CD1c-positive myeloid dendritic cell (primary cell): ENCODE measurements at regions not wholly inside any gene's neighbourhood (a gene's known extent, or its start where the extent isn't known, plus 50 kb on each side); places are given as distances from the start of the nearest gene placed in this dataset.

Experiments used
- DNase-seq: peaks from one replicate; pipeline ENCODE4 v3.0.0-alpha.2; 2016; ENCODE audit errors: extremely low spot score

GRCh38 chr3:188940573-188940932 is 231.2 kb upstream of the TPRG1 start:
- DNase-seq, result peak; percentile 34

DNA sequence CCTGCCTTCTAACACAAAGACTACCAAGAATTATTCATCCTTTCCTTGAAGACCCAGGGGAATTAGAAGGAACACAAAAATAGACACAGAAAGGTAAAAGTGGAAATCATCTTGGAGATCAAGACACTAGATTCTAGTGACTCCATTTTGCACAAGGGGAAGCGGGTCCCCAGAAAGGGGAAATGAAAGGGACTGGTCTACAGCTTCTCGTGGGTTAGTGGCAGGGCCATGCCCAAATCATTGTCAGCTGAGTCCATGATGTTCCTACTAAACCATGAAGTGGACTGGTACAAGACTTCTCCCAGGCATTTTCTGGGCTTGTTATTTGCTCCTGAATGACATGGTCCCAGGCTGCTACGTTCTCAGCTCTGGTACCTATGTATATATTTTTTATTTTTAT is 230.7 kb upstream of the TPRG1 start:
- DNase-seq, result peak; percentile 89

GRCh38 chr3:188942191-188942590 is 229.6 kb upstream of the TPRG1 start:
- no peak for DNase-seq

DNA sequence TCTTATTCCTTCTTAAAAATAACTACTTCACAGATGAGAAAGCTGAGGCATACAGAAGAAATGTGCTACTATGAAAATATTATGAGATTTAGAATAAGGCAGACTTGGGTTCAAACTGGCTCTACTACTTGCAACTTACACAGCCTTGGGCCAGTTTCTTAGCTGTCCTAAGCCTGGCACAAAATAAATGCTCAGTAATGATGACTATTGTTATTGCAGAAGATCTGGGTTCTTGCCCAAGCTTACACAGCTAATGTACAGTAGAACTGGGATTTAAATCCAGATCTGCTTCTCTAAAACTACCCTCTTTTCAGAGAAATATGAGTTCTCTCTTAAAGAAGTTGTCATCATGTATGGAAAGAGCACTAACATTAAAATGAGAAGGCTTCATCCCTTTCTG is 228.2 kb upstream of the TPRG1 start:
- DNase-seq, result peak; percentile 44

DNA sequence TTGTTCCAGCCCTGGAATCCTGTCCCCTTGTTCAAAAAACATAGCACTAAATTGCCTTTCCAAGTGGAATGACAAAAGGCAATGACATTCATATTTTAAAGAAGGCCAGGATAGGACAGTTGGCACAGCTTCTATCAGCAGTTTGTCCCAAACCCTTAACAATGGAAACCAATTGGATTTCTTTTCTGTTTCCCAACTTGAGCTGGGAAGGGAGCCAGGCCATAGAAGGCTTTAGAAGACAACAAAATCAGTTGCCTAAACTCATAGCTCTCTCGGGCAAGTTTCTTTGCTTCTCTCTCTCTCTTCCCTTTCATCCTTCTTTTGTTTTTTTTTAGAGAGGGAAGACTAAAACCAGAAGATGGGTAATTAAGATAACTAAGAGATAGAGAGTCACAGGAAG is 227.7 kb upstream of the TPRG1 start:
- no peak for DNase-seq

DNA sequence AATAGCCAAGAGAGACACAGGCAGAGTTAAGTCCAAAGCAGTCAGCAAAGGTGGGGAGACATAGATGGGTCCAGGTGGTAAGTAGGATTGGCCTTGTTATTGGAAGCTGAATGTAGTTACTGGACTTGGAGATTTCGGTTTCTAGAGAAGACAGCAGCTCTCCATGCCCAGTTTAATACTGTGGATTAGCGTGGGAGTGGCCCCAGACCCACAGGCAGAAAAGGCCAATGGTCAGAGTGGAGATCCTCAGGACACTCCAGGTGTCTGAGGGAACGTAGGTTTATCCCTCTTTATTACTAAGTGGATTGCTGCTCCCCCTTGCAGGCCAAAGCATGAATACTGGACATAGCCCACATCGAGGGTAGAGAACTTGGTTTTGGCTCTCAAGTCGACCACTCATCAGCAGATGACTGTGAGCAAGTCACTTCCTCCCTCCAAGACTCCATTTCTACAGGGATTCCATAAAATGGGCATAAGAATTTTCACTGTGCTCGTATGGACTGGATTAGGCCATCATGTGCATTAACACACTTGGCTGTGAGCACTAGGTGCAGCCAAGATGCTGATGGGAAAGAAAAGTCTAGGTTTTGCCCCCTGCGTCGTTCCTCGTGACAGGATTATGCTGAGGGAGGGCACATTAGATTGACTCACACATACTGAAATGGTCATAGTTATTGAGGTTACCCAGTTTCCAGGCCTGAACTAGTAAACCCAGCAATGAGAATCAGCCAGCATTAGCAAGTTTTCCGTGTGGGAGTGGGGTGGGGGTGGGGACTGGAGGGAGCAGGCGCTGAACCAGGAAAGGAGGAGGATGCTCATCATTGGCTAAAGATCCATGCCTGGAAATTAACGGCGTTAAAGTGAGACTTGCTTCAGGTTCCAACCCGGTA is 225.2 kb upstream of the TPRG1 start:
- DNase-seq, result peak; percentile 64

DNA sequence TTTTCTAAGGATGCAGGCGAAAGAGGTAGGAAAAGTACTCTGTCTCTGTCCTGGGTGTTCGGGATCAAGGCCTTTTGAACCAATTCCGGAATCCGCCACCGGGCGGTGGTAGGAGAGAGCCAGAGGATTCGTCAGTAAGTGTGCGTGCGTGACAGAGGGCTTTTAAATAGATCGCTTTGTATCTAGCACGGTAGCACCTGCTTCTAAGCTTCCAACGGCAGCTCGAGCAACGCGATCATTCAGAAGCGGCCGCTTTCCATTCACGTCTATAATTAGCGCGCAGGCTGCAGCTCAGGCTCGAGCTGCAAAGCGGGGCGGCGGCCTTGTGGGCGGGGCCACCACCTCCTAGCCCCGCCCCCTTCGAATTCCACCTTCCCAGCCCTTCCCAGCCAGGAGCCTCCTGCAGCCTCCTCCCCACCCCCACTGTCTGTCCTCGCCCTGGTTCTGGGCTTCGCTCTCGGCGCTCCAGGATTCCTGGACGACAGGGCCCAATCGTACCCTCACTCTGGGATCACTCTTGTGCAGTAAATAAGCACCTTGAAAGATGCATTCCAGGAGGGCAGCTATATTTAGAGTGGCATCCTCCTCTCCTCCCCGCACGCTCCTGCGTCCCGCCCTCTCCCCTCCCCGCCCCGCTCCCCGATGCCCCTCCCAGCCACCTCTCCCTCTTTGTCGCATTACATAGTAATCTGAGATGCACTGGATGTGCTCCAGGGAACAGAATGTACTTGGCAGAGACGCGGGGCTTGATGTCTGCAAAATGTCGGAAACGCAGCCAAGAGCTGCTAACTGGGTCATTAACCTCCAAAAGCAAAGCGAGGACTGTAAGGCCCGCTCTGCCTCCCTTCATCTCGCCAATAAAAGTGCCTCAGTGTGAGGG is 224.1 kb upstream of the TPRG1 start:
- DNase-seq, result peak; percentile 79

- peak; percentile 26 for DNase-seq
These were observed 223.3 kb upstream of the TPRG1 start for GRCh38 chr3:188948281-188948996.

DNA sequence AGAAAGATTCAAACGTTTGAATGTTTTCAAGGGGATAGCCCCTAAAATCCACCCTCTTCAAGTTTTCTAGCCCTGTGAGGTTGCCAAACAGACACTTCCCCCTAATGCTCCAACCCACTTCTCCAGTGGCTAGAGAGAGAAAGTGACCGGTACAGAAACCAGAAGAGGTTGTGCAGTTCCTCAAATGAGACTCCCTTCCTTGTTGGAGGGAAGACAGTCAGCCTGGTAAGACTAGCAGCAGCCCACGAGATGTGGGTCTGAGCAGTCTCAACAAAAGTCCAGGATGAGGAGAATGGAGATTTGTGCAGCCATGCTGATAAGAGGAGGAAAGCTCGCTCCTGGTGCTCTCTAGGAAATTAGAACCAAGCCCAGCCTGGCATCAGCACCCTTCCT is 222.8 kb upstream of the TPRG1 start:
- DNase-seq, result peak; percentile 93

DNA sequence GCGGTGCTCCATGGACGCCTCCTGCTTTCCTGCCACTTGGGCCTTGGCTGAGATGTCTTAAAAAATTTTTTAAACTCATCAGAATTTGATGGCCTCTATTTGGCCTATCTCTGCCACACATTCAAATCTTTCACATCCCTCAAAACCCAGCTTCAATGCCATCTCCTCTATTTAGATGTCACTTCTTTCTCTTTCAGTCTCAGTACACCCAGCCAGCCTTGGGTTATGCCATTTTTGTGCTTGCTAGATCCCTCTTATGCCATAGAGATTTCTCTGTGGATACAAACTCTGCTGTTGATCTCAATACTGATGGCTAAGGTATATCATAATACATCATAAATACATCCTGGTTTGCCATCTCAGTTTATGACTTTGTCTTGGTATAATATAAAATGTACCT is 222.3 kb upstream of the TPRG1 start:
- peak; percentile 28 for DNase-seq

- DNase-seq, result peak; percentile 76
These were observed 221.8 kb upstream of the TPRG1 start for GRCh38 chr3:188949996-188950395.

DNA sequence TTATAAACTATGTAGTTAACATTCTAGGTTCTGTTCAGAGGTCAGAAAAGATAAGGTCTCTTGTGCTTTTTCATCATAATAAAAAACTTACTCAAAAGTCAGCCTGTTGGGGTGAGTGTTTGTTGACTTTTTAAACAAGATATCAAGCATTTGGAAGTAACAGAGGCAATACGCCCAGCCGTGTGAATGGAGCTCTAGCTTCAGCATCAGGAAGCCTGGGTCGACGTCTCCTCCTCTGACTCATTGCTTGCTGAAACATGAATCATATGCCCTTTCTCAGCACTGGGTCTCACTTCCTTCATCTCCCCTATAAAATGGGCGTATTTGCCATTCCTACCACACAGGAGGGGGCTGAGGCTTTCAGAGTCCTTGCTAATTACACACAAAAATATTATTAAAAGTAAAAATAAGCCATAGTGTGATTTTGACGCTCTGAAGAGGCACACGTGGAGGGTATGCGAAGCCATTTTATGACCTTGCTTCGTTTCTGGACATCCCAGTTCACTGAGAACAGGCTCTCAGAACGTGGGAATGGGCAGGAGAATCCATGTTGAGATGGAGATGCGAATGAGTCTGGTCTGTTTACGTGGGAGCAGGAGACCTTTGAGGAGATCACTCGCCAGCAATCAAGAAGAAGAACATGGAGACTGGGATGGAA is 220.8 kb upstream of the TPRG1 start:
- peak; percentile 91 for DNase-seq

DNA sequence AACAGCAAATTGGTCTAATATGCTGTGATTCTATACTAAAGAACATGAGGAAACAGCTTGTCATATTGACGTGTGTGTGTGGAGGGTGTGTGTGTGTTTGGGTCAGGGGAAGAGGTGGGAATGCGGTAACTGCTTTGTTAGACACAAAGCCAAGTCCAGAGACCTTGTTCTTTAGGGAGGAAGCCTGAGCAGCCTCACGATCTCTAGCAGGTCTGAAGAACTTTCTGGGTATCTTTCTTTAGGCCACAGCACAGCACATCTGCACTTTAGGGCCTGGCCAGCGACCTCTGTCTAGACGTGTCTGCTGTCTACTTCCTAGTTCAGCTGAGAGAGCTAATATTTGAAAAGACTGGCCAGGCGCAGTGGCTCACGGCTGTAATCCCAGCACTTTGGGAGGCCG is 220.0 kb upstream of the TPRG1 start:
- DNase-seq, result peak; percentile 29

DNA sequence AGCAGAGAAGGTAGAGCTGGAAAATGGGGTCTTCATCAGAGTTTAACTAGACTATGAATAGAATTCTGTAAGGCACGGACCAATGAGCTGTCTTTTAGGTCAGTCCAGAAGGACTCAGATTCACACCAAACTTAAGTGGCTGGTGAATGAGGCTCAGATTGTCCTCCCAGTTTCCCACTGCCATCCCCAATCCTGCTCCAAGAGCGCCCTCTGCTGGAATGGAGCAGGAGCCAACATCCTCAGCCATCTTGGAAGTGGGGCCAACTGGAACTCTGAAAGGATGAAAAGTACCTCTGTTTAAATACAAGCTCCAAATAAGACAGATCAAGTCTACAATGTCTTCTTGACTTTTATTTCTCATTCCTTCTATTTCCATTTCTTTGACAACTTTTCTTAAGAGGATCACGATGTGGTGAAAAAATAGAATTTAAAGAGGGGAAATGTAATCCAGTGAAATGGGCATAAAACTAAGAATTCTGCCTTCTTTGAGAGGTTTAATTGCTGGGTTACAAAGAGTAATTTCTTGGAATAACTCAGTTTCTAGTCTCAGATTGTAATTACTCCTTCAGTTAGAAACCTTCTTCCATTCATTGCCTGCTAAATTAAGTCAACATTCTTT is 217.1 kb upstream of the TPRG1 start:
- DNase-seq, result peak; percentile 92

DNA sequence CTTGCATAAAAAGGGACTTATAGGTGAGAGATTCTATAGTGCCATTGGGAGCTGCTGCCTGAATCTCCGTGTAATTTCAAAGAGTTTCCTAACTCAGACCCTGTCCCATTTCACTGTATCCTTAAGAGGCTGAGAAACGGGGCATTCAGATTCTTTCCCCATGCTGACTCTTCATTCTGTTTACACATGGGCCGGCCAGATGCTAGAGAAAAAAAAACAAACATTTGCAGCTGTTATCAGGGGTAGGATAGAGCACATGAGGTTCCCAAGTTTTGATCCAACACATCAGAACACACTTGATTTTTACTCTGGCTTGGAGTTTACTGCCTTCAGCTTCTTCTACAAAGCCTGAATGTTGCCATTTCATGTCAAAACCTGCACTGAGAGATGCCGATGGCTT is 215.9 kb upstream of the TPRG1 start:
- DNase-seq, result no peak

GRCh38 chr3:188956839-188957489 is 214.8 kb upstream of the TPRG1 start:
- DNase-seq, result peak; percentile 75

GRCh38 chr3:188959013-188959412 is 212.8 kb upstream of the TPRG1 start:
- DNase-seq, result no peak

- no peak for DNase-seq
These were observed 209.2 kb upstream of the TPRG1 start for GRCh38 chr3:188962253-188963247.

GRCh38 chr3:188964957-188965356 is 206.8 kb upstream of the TPRG1 start:
- DNase-seq, result no peak
